ENCODE measurements at regions not wholly inside any gene's neighbourhood (a gene's known extent, or its start where the extent isn't known, plus 50 kb on each side); places are given as distances from the start of the nearest gene placed in this dataset.

- Histone ChIP-seq H3K4me2 (ENCODE audit: low read depth, low read length, poor library complexity, severe bottlenecking) (peak overlapping the region; percentile 55), H4K20me1 (ENCODE audit: low read depth, low read length) (no peaks in the 10 kb centered on the region), H3K9me2 (replicated peaks; ENCODE audit: insufficient read depth, low read length) (no peaks in the 10 kb centered on the region), H3K9me3 (ENCODE audit: insufficient read depth, low read length) (no peaks in the 10 kb centered on the region), H3K4me3 (ENCODE audit: insufficient read depth, low read length, poor library complexity, severe bottlenecking) (no peak overlapping the region), H3F3A (ENCODE audit: insufficient read depth) (peaks cover 82% of the 10 kb centered on the region), H2AFZ (ENCODE audit: low read depth, low read length, severe bottlenecking) (peak overlapping the region; percentile 8), H3K9ac (ENCODE audit: low read length) (peak overlapping the region; percentile 45), H3K27me3 (ENCODE audit: low read length) (no peaks in the 10 kb centered on the region), H3K79me2 (ENCODE audit: insufficient read depth, low read length) (no peaks in the 10 kb centered on the region; the same call in 1 of the 2 replicates), H3K27ac (ENCODE audit: low read depth, low read length) (peak overlapping the region; percentile 95), H3K36me3 (ENCODE audit: low read length) (no peaks in the 10 kb centered on the region)
- TF ChIP-seq CTCF (IDR thresholded peaks at IDR 0.05; ENCODE audit: insufficient read depth, low read length, poor library complexity, severe bottlenecking) (no peak), EZH2phosphoT487 (conservative IDR thresholded peaks at IDR 0.05; ENCODE audit: low read length) (no peak)
Measured at GRCh38 chr10:7475046-7475911, 64.4 kb upstream of the SFMBT2 start.

GRCh38 chr10:7474388-7474787 lies 63.6 kb upstream of the SFMBT2 start:
- H3K9me3 ChIP-seq (ENCODE audit: insufficient read depth, low read length), result no peaks in the 10 kb centered on the region
- peak overlapping the region; percentile 95 for H3K27ac ChIP-seq (ENCODE audit: low read depth, low read length)
- H3K9ac ChIP-seq (ENCODE audit: low read length), result no peak overlapping the region
- H3K9me2 ChIP-seq (replicated peaks; ENCODE audit: insufficient read depth, low read length), result no peaks in the 10 kb centered on the region
- no peak overlapping the region for H2AFZ ChIP-seq (ENCODE audit: low read depth, low read length, severe bottlenecking)
- peaks cover 75% of the 10 kb centered on the region for H3F3A ChIP-seq (ENCODE audit: insufficient read depth)
- H4K20me1 ChIP-seq (ENCODE audit: low read depth, low read length), result no peaks in the 10 kb centered on the region
- TF ChIP-seq CTCF (IDR thresholded peaks at IDR 0.05; ENCODE audit: insufficient read depth, low read length, poor library complexity, severe bottlenecking) (no peak), EZH2phosphoT487 (conservative IDR thresholded peaks at IDR 0.05; ENCODE audit: low read length) (no peak)
- H3K36me3 ChIP-seq (ENCODE audit: low read length), result no peaks in the 10 kb centered on the region
- no peaks in the 10 kb centered on the region for H3K27me3 ChIP-seq (ENCODE audit: low read length)
- no peaks in the 10 kb centered on the region; the same call in none of the 2 replicates for H3K79me2 ChIP-seq (ENCODE audit: insufficient read depth, low read length)
- peak overlapping the region; percentile 55 for H3K4me2 ChIP-seq (ENCODE audit: low read depth, low read length, poor library complexity, severe bottlenecking)
- no peak overlapping the region for H3K4me3 ChIP-seq (ENCODE audit: insufficient read depth, low read length, poor library complexity, severe bottlenecking)

- no peaks in the 10 kb centered on the region for H3K9me2 ChIP-seq (replicated peaks; ENCODE audit: insufficient read depth, low read length)
- H3K79me2 ChIP-seq (ENCODE audit: insufficient read depth, low read length), result no peaks in the 10 kb centered on the region; the same call in none of the 2 replicates
- H3K9ac ChIP-seq (ENCODE audit: low read length), result 0 out of 2 replicates have a peak overlapping the region, but pooled peaks have one; percentile 48
- no peaks in the 10 kb centered on the region for H3K36me3 ChIP-seq (ENCODE audit: low read length)
- H3K4me2 ChIP-seq (ENCODE audit: low read depth, low read length, poor library complexity, severe bottlenecking), result peak overlapping the region; percentile 90
- no peaks in the 10 kb centered on the region for H4K20me1 ChIP-seq (ENCODE audit: low read depth, low read length)
- H3K9me3 ChIP-seq (ENCODE audit: insufficient read depth, low read length), result no peaks in the 10 kb centered on the region
- H2AFZ ChIP-seq (ENCODE audit: low read depth, low read length, severe bottlenecking), result no peak overlapping the region
- no peak overlapping the region for H3K4me3 ChIP-seq (ENCODE audit: insufficient read depth, low read length, poor library complexity, severe bottlenecking)
- no peaks in the 10 kb centered on the region for H3K27me3 ChIP-seq (ENCODE audit: low read length)
- H3F3A ChIP-seq (ENCODE audit: insufficient read depth), result peaks cover 66% of the 10 kb centered on the region
- TF ChIP-seq CTCF (IDR thresholded peaks at IDR 0.05; ENCODE audit: insufficient read depth, low read length, poor library complexity, severe bottlenecking) (no peak), EZH2phosphoT487 (conservative IDR thresholded peaks at IDR 0.05; ENCODE audit: low read length) (no peak)
- peak overlapping the region; percentile 95 for H3K27ac ChIP-seq (ENCODE audit: low read depth, low read length)
Measured at GRCh38 chr10:7473474-7473873, 62.6 kb upstream of the SFMBT2 start.
